ENCODE measurements at regions not wholly inside any gene's neighbourhood (a gene's known extent, or its start where the extent isn't known, plus 50 kb on each side); places are given as distances from the start of the nearest gene placed in this dataset.

DNA sequence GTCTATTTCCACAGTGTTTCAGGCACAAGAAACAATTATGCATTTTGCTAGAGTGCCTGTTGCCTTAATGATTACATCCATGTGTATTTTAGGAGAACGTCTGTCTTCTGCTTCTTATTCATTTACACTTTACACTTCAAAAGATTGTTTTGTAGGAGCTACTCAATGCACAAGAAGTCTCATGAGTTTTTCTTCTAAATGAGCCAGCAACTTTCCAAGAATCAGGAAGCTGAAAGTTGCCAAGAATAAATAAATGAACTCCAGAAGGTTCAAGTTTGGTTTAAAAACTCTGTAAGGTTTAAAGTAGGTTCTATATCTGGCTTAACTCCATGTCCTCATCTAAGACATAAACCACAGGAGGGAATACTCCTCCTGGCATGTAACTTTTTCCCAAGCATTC is 103.8 kb upstream of the ADPGK start:
- no peak for TF ChIP-seq POLR2A (IDR thresholded peaks at IDR 0.05)
- no peak for TF ChIP-seq CTCF (IDR thresholded peaks at IDR 0.05 in 8 of 11, conservative IDR thresholded peaks at IDR 0.05 in 3 of 11)
- TF ChIP-seq POLR2AphosphoS5 (IDR thresholded peaks at IDR 0.05), result no peak
- Histone ChIP-seq H3K36me3 (no peaks in the 10 kb centered on the region), H3K27me3 (replicated peaks in 1 of 7) (peaks cover 0 to 10% (median 0%) of the 10 kb centered on the region in 7 donors), H3K9me3 (peaks cover 0 to 26% (median 10%) of the 10 kb centered on the region in 8 donors), H3K4me1 (no peaks in the 10 kb centered on the region), H3K4me3 (no peak overlapping the region), H3K27ac (no peak overlapping the region)
- WGBS, 5 donors, result 46 to 74% (median 67%) methylated on average over 1 of the region's 1 CpG
- no peak for DNase-seq
- intact Hi-C loops (cut with DNase I; ENCODE audit: low total_unique reads), result no loop called here

DNA sequence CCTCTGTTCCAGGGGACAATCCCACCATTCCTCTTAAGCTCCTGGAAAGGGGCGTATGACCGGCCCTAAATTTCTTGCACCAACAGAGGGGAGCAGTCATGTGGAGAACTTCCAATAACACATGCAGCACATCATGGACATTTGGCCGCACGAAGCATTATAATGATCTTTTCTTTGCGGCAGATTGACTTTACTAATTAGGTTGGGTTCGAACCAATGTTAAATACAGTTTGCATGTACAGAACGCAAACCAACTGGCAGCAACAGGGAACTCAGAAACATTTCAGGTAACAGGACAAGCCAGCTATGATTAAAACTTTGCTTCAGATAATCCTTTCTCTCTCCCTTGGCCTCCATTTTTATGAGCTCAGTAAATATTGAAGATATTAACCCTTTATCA is 100.8 kb upstream of the ADPGK start:
- peaks cover 0 to 40% (median 18%) of the 10 kb centered on the region in 8 donors for H3K9me3 ChIP-seq
- intact Hi-C loops (cut with DNase I; ENCODE audit: low total_unique reads), result no loop called here
- no peak overlapping the region for H3K27ac ChIP-seq
- no peaks in the 10 kb centered on the region for H3K36me3 ChIP-seq
- WGBS, 5 donors, result 90 to 98% (median 96%) methylated on average over 7 of the region's 7 CpGs
- H3K27me3 ChIP-seq (replicated peaks in 1 of 7), result peaks cover 0 to 5% (median 0%) of the 10 kb centered on the region in 7 donors
- H3K4me1 ChIP-seq, result no peaks in the 10 kb centered on the region
- no peak for DNase-seq
- TF ChIP-seq POLR2AphosphoS5 (IDR thresholded peaks at IDR 0.05) (no peak), POLR2A (IDR thresholded peaks at IDR 0.05) (no peak), CTCF (IDR thresholded peaks at IDR 0.05 in 8 of 11, conservative IDR thresholded peaks at IDR 0.05 in 3 of 11) (no peak)
- no peak overlapping the region for H3K4me3 ChIP-seq

DNA sequence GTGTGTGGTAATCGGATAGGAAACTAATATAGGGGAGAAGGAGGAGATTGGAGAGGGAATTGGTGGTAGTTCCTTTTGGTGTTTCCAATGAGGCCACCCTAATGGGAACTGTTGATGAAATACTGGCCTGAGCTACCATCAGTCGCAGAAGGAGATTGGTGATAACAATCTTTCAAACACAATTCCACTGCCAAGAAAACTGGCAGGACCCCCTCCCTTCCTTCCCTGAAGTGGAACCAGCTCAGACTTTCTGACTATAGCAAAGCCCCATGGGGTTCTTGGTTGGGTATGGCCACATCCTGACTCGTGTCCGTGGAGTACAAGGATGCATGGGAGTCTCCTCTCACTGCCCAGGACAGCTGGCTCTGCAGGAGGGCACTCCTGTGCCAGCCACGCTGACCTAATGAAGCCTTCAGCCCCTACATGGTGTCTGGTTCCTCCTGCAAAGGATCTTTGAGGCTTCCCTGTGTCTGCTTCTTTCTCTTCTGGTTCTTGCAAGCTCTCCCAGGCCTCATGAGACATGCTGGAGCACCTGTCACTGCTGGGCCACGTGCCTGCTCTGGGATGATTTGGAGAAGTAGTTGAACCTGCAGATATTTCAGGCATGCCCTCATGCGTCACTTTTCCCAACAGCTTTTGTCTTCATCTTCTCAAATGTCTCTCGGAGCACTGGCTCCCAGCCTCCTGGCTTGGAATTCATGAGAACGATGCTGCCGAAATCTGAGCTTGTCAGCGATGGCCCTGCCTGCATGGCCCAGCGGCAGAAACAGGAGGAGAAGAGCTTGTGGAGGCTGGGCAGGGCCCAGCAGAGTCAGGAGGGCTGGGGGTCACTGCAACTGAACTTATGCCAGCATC is 90.0 kb upstream of the ADPGK start:
- 55 to 69% (median 67%) methylated on average over 12 of the region's 12 CpGs for WGBS, 5 donors
- Histone ChIP-seq H3K4me3 (no peak overlapping the region), H3K36me3 (no peaks in the 10 kb centered on the region), H3K27me3 (replicated peaks in 1 of 7) (peaks cover 0 to 11% (median 0%) of the 10 kb centered on the region in 7 donors), H3K4me1 (no peaks in the 10 kb centered on the region), H3K27ac (no peak overlapping the region), H3K9me3 (peaks cover 0 to 6% (median 0%) of the 10 kb centered on the region in 8 donors)
- DNase-seq, result no peak
- no peak for TF ChIP-seq POLR2AphosphoS5 (IDR thresholded peaks at IDR 0.05)
- no peak for TF ChIP-seq POLR2A (IDR thresholded peaks at IDR 0.05)
- no peak for TF ChIP-seq CTCF (IDR thresholded peaks at IDR 0.05 in 8 of 11, conservative IDR thresholded peaks at IDR 0.05 in 3 of 11)
- intact Hi-C loops (cut with DNase I; ENCODE audit: low total_unique reads), result no loop called here

- no peaks in the 10 kb centered on the region for H3K4me1 ChIP-seq
- WGBS, 5 donors, result 62 to 71% (median 66%) methylated on average over 10 of the region's 10 CpGs
- no peak overlapping the region for H3K27ac ChIP-seq
- peaks cover 0 to 8% (median 0%) of the 10 kb centered on the region in 7 donors for H3K27me3 ChIP-seq (replicated peaks in 1 of 7)
- H3K36me3 ChIP-seq, result no peaks in the 10 kb centered on the region
- no peak for TF ChIP-seq POLR2AphosphoS5 (IDR thresholded peaks at IDR 0.05)
- no peak for TF ChIP-seq POLR2A (IDR thresholded peaks at IDR 0.05)
- TF ChIP-seq CTCF (IDR thresholded peaks at IDR 0.05 in 8 of 11, conservative IDR thresholded peaks at IDR 0.05 in 3 of 11), result no peak
- no peak overlapping the region for H3K4me3 ChIP-seq
- H3K9me3 ChIP-seq, result peaks cover 0 to 6% (median 0%) of the 10 kb centered on the region in 8 donors
- intact Hi-C loops (cut with DNase I; ENCODE audit: low total_unique reads), result no loop called here
- no peak for DNase-seq
These were observed 88.7 kb upstream of the ADPGK start for GRCh38 chr15:72872066-72872845.

All from spleen (tissue), 11 donors.